GM12872 (cell line): ENCODE measurements at regions not wholly inside any gene's neighbourhood (a gene's known extent, or its start where the extent isn't known, plus 50 kb on each side); places are given as distances from the start of the nearest gene placed in this dataset.

Source experiments
- TF ChIP-seq, protein P1 (sequence below): IDR thresholded peaks from 3 replicates; pipeline ENCODE4 v1.5.1; 2011; ENCODE audit warnings: low read depth, mild to moderate bottlenecking, low read length, moderate library complexity; ENCODE audit not compliant: insufficient read depth

GRCh38 chr6:165791306-165791705 is 128.3 kb upstream of the PDE10A start:
- TF ChIP-seq, protein P1, sequence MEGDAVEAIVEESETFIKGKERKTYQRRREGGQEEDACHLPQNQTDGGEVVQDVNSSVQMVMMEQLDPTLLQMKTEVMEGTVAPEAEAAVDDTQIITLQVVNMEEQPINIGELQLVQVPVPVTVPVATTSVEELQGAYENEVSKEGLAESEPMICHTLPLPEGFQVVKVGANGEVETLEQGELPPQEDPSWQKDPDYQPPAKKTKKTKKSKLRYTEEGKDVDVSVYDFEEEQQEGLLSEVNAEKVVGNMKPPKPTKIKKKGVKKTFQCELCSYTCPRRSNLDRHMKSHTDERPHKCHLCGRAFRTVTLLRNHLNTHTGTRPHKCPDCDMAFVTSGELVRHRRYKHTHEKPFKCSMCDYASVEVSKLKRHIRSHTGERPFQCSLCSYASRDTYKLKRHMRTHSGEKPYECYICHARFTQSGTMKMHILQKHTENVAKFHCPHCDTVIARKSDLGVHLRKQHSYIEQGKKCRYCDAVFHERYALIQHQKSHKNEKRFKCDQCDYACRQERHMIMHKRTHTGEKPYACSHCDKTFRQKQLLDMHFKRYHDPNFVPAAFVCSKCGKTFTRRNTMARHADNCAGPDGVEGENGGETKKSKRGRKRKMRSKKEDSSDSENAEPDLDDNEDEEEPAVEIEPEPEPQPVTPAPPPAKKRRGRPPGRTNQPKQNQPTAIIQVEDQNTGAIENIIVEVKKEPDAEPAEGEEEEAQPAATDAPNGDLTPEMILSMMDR = no peak

GRCh38 chr6:165782812-165783211 is 119.8 kb upstream of the PDE10A start:
- TF ChIP-seq, protein P1 = no peak

DNA sequence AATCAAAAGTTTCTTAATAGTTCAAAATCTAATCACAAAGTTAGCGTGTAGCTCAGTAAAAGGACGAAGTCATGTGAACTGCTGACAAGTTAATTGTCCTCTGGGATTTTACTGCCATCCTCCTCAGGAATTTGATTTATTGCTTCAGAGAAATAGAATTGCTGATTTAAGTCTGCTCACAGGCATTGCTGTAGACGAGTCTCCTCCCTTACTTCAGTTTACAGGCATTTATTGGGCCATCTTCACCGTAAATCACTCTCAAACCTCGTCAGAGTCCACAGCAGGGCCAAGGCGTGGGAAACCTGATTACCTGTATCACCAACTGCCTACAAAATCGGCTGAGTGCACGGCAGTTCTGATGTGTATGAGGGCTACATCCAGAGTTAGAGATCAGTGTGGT is 119.1 kb upstream of the PDE10A start:
- TF ChIP-seq, protein P1 = no peak

DNA sequence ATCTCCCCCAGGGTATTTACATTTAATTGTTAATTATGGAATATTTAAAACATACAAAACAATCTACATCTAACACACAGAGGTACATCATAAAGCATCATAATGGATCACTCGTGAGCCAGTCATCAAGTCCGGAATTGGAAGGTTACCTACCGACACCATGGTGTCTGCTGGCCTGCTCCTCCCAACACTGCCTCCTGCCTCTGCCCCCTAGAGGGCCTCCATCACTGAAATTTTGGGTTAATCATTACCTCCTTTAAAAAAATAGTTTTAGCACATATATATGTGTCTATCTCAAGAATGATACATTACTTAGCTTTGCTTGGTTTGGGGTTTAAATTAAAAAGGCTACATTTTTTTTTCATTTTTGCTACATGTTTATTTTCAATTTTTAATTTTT is 114.6 kb upstream of the PDE10A start:
- TF ChIP-seq, protein P1 = no peak

DNA sequence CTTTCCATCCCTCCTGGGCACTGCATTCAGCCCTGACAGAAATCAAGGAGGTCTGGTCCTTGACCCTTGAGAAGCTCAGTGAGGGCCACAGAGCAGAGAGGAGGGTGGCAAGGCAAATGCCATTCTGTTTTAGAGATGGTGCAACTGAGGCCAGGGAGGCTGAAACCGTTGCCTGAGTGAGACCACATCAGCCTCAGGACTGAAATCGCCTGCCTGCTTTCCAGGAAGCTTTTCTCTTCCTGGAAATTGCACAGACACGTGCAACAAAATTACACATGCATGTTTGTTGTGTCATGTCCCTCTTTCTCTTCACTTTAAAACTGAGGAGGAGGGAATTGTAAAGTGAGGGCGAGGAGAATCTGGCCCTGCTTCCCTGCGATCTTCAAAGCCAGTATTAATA is 113.7 kb upstream of the PDE10A start:
- TF ChIP-seq, protein P1 = no peak

- TF ChIP-seq, protein P1 = no peak
Observed at GRCh38 chr6:165775721-165776120, 112.7 kb upstream of the PDE10A start.

GRCh38 chr6:165774903-165775601 is 112.0 kb upstream of the PDE10A start:
- TF ChIP-seq, protein P1 = no peak
